MM.1S (cell line): ENCODE measurements at regions not wholly inside any gene's neighbourhood (a gene's known extent, or its start where the extent isn't known, plus 50 kb on each side); places are given as distances from the start of the nearest gene placed in this dataset.

Experiments used
- DNase-seq: peaks from one replicate; pipeline ENCODE4 v3.0.0-alpha.2; 2015
- H2AFZ ChIP-seq: fragments of 300-600 bp; sonication (generic); 2 replicates; pipeline ENCODE4 v1.6.0; 2016; ENCODE audit warnings: antibody characterized with exemption, low read length
- H3F3A ChIP-seq: fragments of 300-600 bp; sonication (generic); 2 replicates; pipeline ENCODE4 v1.6.1; 2016; ENCODE audit warnings: mild to moderate bottlenecking, antibody characterized with exemption, low read length, moderate library complexity, mixed read lengths; ENCODE audit not compliant: insufficient read depth
- H3K27ac ChIP-seq: fragments of 300-600 bp; sonication (generic); 2 replicates; pipeline ENCODE4 v1.5.1; 2016; ENCODE audit warnings: mild to moderate bottlenecking, low read length
- H3K27me3 ChIP-seq: fragments of 300-600 bp; sonication (generic); replicated peaks from 2 replicates; pipeline ENCODE4 v1.6.0; 2016; ENCODE audit warnings: low read length; ENCODE audit not compliant: insufficient read depth
- H3K36me3 ChIP-seq: fragments of 300-600 bp; sonication (generic); replicated peaks from 2 replicates; pipeline ENCODE4 v1.6.1; 2016; ENCODE audit warnings: mild to moderate bottlenecking, low read length, mixed read lengths; ENCODE audit not compliant: insufficient read depth
- H3K4me1 ChIP-seq: fragments of 300-600 bp; sonication (generic); 2 replicates; pipeline ENCODE4 v1.6.1; 2016; ENCODE audit warnings: low read length, mixed read lengths
- H3K4me2 ChIP-seq: fragments of 300-600 bp; sonication (generic); 2 replicates; pipeline ENCODE4 v1.6.0; 2016; ENCODE audit warnings: low read depth, low read length
- H3K4me3 ChIP-seq: fragments of 300-600 bp; sonication (generic); 2 replicates; pipeline ENCODE4 v1.5.1; 2016; ENCODE audit warnings: low read length, mixed read lengths
- H3K79me2 ChIP-seq: fragments of 300-600 bp; sonication (generic); 2 replicates; pipeline ENCODE4 v1.6.1; 2016; ENCODE audit warnings: mixed run types, low read length, mixed read lengths
- H3K9ac ChIP-seq: fragments of 300-600 bp; sonication (generic); 2 replicates; pipeline ENCODE4 v1.6.1; 2016; ENCODE audit warnings: low read length, mixed read lengths
- H3K9me2 ChIP-seq: fragments of 300-600 bp; sonication (generic); replicated peaks from 2 replicates; pipeline ENCODE4 v1.6.1; 2016; ENCODE audit warnings: mild to moderate bottlenecking, low read length, mixed read lengths; ENCODE audit not compliant: insufficient read depth
- H3K9me3 ChIP-seq: fragments of 300-600 bp; sonication (generic); replicated peaks from 2 replicates; pipeline ENCODE4 v1.6.1; 2016; ENCODE audit warnings: mild to moderate bottlenecking, low read length, mixed read lengths; ENCODE audit not compliant: insufficient read depth
- H4K20me1 ChIP-seq: fragments of 300-600 bp; sonication (generic); 2 replicates; pipeline ENCODE4 v1.6.1; 2016; ENCODE audit warnings: mild to moderate bottlenecking, low read length, moderate library complexity, mixed read lengths; ENCODE audit not compliant: insufficient read depth
- CTCF ChIP-seq: fragments of 300-600 bp; sonication (generic); IDR thresholded peaks from 2 replicates; pipeline ENCODE4 v1.5.1; 2016; ENCODE audit warnings: antibody characterized with exemption, low read length, mixed read lengths
- EZH2 ChIP-seq: fragments of 300-600 bp; sonication (generic); optimal IDR thresholded peaks from 2 replicates; pipeline ENCODE3; 2017; ENCODE audit warnings: low read depth, mild to moderate bottlenecking, antibody characterized with exemption, low read length, mixed read lengths
- EZH2phosphoT487 ChIP-seq: fragments of 300-600 bp; sonication (generic); IDR thresholded peaks from 2 replicates; pipeline ENCODE4 v1.6.1; 2018; ENCODE audit warnings: antibody characterized with exemption, low read length

GRCh38 chr12:114185036-114185435 is 218.9 kb upstream of the RBM19 start:
- H3K4me1 ChIP-seq = no peaks in the 10 kb centered on the region
- no peak overlapping the region for H3K4me2 ChIP-seq
- DNase-seq = no peak
- TF ChIP-seq EZH2 = no peak
- TF ChIP-seq CTCF = no peak
- no peaks in the 10 kb centered on the region for H3K79me2 ChIP-seq
- no peaks in the 10 kb centered on the region for H4K20me1 ChIP-seq
- H2AFZ ChIP-seq = no peak overlapping the region
- H3K27me3 ChIP-seq = no peaks in the 10 kb centered on the region
- no peak overlapping the region for H3K27ac ChIP-seq
- no peaks in the 10 kb centered on the region for H3K36me3 ChIP-seq
- no peaks in the 10 kb centered on the region for H3F3A ChIP-seq
- no peaks in the 10 kb centered on the region for H3K9me3 ChIP-seq
- H3K9ac ChIP-seq = no peak overlapping the region
- no peaks in the 10 kb centered on the region for H3K9me2 ChIP-seq
- H3K4me3 ChIP-seq = no peak overlapping the region

- no peaks in the 10 kb centered on the region for H3K4me1 ChIP-seq
- H3K4me2 ChIP-seq = no peak overlapping the region
- H3K9me2 ChIP-seq = no peaks in the 10 kb centered on the region
- DNase-seq = no peak
- no peaks in the 10 kb centered on the region for H3K27me3 ChIP-seq
- no peaks in the 10 kb centered on the region for H3K36me3 ChIP-seq
- H3K9me3 ChIP-seq = no peaks in the 10 kb centered on the region
- no peaks in the 10 kb centered on the region for H4K20me1 ChIP-seq
- H3F3A ChIP-seq = no peaks in the 10 kb centered on the region
- H3K4me3 ChIP-seq = no peak overlapping the region
- H3K27ac ChIP-seq = no peak overlapping the region
- TF ChIP-seq EZH2 = no peak
- no peak for TF ChIP-seq CTCF
- no peak for TF ChIP-seq EZH2phosphoT487
- H3K79me2 ChIP-seq = no peaks in the 10 kb centered on the region
- H2AFZ ChIP-seq = no peak overlapping the region
- H3K9ac ChIP-seq = no peak overlapping the region
These were observed 208.2 kb upstream of the RBM19 start for GRCh38 chr12:114174326-114174725.

- no peaks in the 10 kb centered on the region for H3K36me3 ChIP-seq
- H3K4me1 ChIP-seq = no peaks in the 10 kb centered on the region
These were observed 206.0 kb upstream of the RBM19 start for GRCh38 chr12:114172135-114172534.

More at GRCh38 chr12:114172135-114172534, 206.0 kb upstream of the RBM19 start:
- Histone ChIP-seq H3K9ac (no peak overlapping the region), H3K4me2 (no peak overlapping the region), H2AFZ (no peak overlapping the region), H3K9me3 (no peaks in the 10 kb centered on the region), H4K20me1 (no peaks in the 10 kb centered on the region), H3K4me3 (no peak overlapping the region), H3K27ac (no peak overlapping the region), H3K79me2 (no peaks in the 10 kb centered on the region), H3K27me3 (no peaks in the 10 kb centered on the region), H3K9me2 (no peaks in the 10 kb centered on the region), H3F3A (no peaks in the 10 kb centered on the region)
- no peak for DNase-seq
- no peak for TF ChIP-seq CTCF
- no peak for TF ChIP-seq EZH2phosphoT487
- TF ChIP-seq EZH2 = no peak
